DMS153 (cell line): ENCODE measurements at regions not wholly inside any gene's neighbourhood (a gene's known extent, or its start where the extent isn't known, plus 50 kb on each side); places are given as distances from the start of the nearest gene placed in this dataset.
"Not testable (repeated sequence)": the region's sequence is repeated elsewhere in the genome, so short reads cannot be mapped to it uniquely, and the experiment has no call there.

Experiments used
- DNase-seq: peaks from one replicate; lab custom pipeline; 2025; lab: John Stamatoyannopoulos, UW

DNA sequence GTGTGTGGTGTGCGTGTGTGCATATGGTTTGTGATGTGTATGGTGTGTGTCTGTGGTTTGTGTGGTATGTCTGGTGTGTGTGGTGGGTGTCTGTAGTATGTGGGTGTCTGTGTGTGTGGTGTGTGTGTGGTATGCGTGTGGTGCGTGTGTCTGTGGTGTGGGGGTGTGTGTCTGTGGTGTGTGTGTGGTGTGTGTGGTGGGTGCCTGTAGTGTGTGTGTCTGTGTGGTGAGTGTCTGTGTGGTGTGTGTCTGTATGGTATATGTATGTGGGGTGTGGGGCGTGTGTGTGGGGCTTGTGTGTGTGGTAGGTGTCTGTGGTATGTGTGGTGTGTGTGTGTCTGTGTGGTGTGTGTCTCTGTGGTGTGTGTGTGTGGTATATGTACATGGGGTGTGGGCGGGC is 300.7 kb downstream of the TEX29 start:
- DNase-seq: no peak

GRCh38 chr13:111622051-111622531 is 301.6 kb downstream of the TEX29 start:
- no peak for DNase-seq

DNA sequence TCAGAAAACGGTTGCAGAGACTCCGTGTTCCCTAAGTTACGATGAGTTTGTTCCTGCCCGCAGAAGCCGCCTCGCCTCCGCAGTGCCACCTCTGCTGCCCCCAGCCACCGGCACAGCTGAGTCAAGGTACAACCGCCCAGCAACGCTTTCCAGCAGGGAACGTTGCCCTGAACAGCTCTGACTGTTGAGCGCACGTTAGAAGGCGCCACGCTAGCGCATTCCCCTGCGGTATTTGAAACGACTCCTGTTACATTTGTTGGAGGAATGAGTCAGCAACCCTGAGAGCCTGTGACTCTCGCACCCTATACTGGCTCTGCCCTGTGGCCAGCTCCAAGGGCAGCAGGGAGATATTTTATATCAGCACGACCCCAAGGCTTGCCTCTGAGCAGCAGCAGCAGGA is 302.8 kb downstream of the TEX29 start:
- no peak for DNase-seq

DNA sequence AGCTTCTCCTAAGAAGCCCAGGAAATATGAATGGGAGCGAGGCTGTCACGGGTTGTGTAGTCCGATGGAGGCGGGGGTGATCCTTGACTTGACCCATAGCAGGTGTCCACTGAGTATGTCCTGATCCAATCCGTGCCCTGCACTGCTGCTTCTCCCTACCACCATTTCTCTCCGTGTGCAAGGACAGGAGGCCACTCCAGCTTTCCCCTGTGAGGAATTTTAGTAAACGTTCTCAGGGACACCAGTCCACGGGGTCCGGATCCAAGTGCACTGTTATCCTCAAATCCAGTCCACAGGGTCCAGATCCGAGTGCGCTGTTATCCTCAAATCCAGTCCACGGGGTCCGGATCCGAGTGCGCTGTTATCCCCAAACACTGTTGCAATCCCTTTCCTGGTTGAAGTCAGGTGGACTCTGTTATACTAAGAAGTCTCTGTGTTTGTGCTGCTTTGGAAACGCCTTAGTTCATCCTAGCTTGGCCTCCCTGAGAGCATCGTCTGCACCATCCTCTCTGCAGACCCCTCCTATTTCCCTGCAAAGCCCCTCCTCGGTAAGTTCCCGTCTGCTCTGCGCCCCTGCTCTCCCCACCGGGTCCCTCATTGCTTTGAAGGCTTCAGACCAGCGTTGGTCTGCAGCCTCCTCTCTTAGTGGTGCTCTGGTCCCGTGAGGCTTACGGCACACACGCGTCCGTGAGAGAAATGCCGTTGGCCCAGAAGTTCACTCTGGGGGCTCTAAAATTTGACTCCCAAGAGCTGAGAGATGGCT is 303.5 kb downstream of the TEX29 start:
- DNase-seq: no peak

DNA sequence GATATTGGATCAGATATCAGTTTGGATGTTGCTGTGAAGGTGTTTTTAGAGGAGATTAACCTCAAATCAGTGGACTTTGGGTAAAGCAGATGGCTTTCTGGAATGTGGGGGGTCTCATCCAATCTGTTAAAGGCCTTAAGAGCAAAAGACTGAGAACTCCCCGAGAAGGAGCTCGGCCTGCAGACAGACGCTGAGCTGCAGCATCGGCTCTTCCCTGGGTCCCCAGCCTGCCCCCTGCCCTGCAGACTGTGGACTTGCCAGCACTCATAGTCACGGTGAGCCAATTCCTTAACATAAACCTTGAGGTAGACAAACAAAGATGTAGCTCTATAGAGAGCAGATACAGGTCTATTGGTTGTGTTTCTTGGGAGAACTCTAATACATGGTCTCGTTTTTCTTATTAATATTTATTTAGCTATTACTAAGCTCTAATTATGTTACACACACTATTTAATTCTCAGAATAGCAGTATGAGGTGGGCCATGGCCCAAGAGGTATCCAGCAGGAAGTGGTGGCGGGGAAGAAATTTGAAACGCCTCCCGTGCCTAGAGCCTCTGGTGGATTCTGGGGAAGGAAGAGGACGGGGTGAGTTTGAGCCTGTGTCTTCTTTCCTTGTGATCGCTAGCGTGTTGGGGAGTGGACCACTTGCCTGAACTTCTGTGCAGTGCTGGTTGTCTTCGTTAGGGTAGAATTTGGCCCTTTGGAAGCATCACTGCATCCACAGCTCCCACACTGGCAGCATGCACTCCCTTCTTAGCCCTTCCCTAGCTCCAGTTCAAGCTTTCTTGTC is 305.3 kb downstream of the TEX29 start:
- no peak for DNase-seq

- DNase-seq: no peak
Measured at GRCh38 chr13:111626371-111627305, 306.2 kb downstream of the TEX29 start.

DNA sequence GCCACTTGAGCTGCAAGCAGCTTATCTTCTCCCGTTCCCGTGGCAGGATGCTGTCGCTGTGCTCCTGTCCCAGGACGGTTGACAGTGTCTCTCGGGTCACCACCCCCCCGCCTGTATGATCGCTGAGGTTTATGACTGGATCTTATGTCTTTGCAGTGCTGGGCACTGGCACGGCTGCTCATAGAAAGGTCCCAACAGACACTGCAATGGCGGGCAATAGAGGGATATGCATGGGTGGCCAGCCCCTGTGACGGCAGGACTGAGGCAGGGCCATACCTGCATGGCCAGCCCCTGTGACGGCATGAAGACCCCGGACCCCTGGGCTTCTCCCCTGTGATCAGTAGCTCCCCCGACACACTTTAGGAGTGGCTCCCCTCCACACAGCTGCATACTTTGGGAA is 307.2 kb downstream of the TEX29 start:
- DNase-seq: no peak

DNA sequence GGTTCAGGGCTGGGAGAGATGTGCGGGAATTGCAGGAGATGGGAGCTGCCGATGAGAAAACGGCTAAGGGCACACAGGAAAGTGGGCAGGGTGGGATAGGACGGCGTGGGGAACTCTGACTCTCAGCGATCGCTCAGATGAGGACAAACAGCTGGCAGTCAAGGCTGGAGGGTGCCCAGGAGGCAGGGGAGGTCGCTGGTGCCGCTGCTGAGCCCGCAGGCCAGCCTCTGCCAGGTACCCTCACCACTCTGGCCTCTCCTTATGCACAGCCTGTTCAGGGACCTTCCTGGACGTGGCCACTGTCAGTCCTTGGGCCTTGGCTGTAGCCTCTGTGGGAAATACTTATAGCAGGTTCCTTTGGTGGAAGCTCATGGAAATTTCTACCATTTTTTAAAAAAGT is 308.6 kb downstream of the TEX29 start:
- no peak for DNase-seq

GRCh38 chr13:111629457-111629856 is 309.0 kb downstream of the TEX29 start:
- DNase-seq: no peak

- peak; percentile 86 for DNase-seq
Measured at GRCh38 chr13:111629926-111630325, 309.5 kb downstream of the TEX29 start.

DNA sequence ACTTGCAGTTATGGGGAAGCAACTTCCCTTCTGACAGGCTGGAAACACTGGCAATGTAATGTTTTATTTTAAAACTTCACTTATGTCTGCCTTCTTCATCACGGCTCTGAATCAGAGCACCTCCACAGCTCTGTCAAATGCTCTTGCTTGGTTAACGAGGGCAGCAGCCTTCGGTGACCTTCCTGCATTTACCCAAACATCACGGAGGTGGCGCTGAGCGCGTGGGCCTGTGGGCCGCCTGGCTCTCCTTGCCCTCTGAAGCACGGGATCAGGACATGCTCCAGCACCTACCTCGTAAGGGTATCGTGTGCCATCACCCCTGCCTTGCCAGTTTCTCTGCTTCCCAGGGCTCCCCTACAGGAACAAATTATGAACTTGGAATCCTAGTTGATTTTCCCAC is 310.0 kb downstream of the TEX29 start:
- peak; percentile 79 for DNase-seq

GRCh38 chr13:111631271-111631670 is 310.8 kb downstream of the TEX29 start:
- not testable (repeated sequence) for DNase-seq

DNA sequence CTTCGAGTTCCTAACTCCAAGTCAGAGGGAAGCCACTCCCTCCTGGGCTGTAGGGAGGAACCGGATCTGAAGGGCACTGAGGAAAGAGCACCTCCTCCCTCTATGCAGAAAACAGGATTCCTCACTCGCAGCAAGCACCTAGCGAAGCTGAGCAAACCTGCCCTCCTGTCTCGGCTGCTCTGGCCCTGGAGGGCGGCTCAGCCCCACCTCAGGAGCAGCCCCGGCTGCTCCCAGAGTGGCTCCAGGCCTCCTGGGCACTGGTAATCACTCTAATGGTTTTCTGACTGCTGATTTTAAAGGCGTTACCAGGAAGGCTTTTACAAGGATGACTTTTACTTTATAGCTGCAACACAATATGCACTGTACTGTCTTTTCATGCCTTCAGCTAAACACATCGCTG is 312.5 kb downstream of the TEX29 start:
- peak; percentile 60 for DNase-seq

DNA sequence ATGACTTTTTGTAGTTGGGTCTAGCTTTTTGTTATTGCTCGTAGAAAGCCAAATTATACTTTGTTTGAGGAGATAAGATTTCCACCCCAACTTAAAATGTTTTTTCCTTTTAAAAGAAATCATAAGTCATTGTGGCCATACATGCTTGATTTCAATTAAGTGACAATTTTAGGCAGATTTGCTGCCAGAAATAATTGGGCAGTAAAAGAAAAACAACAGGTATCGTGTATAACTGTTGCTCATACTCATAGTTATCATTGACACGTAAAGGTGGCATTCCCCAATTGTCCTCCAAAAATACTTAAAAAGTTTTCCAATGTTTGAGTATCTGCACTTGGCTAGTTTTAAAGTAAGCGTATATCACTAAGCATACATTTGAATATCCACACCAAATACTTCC is 313.0 kb downstream of the TEX29 start:
- no peak for DNase-seq

DNA sequence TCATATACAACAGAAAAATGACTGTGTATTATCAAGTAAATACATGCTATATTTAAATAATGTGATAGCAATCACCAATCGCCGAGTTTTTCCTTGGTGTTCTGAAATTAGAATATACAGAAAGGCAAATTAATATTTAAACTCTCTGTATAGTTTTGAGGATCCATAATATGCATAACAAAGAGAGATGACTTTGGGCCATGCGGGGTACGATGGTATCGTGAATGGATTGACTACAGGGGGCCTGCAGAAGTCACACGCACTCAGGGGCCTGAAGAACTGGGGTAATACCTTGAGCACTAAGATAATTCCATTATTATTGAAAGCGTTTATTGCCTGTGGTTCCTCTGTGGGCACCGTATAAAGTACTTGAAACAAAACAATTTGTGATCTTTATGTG is 314.0 kb downstream of the TEX29 start:
- DNase-seq: no peak

DNA sequence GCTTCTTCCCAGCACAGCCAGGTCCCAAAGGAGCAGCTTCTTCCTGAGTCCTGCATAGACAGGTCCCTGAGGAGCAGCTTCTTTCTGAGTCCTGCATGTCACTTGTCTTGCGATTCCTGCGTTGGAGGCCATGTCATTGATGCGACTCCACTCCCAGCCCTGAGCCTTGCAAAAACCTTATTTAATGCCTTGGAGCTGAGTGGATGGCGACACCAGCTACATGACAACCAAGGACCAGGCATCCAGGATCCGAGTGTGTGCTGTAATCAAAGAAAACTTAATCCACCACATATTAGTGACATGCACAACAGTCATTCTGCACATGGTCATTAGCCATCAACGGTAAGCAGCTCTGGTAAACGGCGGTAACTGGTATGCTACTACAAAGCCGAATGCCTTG is 315.8 kb downstream of the TEX29 start:
- DNase-seq: no peak

DNA sequence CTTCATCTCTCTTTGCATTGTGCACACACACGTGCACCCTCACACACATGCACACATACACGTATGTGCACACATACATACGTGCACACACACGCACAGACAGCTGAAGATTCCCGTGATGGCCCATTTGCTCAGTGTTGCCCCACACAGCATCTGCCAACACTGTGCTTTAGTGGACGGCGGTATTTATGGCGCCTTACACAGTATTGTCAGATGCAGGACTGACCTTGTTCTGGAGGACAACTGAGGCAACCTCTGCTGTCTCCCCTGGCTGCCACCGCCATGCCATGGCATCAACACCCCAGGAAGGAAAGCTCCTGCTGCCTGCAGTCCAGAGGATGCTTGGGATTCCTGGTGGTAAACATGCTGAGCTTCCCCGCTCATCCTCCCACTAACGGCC is 316.4 kb downstream of the TEX29 start:
- DNase-seq: no peak

DNA sequence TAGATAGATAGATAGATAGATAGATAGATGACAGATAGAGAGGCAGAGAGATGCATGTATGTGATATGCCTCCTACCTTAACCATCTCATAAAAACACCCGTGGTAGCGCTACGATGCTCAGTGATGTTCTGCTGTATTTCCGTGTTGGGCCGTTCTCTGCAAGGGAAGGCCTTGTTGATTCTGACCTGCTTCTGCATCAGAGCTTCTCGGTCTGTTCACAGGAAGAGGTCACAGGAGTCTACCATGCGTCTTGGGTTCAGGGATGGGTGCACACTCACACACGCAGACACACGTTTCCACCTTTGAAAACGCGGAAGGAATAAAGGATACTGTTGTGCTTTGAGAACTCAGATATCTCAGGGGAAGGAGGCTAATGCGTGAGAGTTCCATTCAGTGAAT is 316.9 kb downstream of the TEX29 start:
- DNase-seq: no peak

- no peak for DNase-seq
Measured at GRCh38 chr13:111638233-111638632, 317.8 kb downstream of the TEX29 start.

GRCh38 chr13:111639196-111639705 is 318.8 kb downstream of the TEX29 start:
- no peak for DNase-seq

DNA sequence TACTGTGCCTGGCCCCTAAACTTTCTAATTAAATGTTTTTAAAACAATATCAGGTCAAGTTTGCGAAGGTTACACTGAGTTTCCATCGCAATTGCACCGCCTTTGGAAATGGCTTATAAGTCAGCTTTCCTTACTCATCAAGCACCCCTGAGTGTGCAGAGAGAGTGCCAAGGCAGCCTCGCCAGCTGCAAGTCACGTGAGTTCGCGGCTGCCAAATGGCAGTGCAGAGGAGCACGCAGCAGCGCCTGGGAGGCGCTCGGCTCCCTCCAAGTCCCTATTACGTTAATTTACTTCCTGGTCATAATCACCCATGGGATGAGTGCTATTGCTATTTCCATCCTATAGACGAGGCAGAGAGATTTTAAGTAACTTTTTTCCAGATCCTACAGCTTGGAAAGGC is 319.6 kb downstream of the TEX29 start:
- DNase-seq: no peak

DNA sequence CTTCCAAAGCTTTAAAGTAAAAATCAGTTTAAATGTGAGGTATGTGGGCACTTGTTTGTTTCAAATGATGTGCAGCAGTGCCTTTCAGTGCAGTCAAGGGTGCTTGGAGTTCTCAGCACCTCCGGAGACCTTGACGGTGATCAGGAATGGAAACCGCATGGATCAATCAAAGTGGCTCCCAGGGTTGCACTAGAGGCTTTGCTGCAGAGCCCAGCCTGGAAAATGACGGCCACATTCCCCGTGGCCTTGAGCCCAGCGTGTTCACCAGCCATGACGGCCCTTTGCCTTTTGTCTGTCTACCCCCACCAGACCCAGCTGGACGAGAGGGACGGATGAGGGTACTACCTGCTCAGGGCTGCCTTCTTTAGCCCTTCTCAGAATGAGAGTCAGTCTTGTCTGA is 320.0 kb downstream of the TEX29 start:
- no peak for DNase-seq
